Activated CD4-positive, CD25-positive, alpha-beta regulatory T cell (primary cell): ENCODE measurements at regions not wholly inside any gene's neighbourhood (a gene's known extent, or its start where the extent isn't known, plus 50 kb on each side); places are given as distances from the start of the nearest gene placed in this dataset.

Source experiments
- DNase-seq, 4 experiments: peaks; one replicate each; lab custom pipeline; 2025; lab: John Stamatoyannopoulos, UW

DNA sequence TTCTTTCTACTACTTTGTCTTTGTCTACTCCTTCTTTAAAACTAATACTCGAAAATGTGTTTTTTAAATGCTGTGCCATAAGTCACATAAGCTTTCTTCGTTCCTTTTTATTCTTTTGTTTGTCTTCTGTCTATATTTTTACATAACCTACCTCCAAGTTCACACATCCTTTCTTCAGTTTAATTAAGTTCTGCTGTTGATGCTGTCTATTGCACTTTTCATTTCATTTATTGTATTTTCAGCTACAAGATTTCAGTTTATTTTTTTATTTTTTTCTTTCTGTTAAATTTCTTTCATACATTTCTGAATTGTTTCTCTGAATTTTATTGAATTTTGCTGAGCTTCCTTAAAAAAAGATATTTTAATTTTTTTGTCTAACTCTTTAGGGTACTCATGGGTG is 878.2 kb downstream of the MAT2B start:
- DNase-seq, result no peak

DNA sequence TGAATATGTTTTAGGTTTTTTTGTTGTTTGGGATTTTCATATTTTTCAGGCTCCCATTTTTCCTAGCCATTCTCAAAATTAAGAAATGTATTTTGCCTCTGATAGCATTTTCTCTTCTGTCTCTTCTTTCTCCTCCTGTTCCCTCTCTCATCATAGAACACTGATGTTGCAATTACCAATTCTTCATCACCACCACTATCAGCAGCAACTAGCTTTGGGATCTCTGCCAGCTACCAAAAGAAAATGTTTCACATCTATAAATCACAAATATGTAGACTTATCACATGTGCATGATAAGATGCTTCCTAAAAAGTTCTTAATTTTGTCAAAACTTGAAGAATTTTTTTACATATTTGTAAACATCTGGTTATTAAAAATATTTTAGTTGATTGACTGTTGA is 887.1 kb downstream of the MAT2B start:
- DNase-seq, result no peak

GRCh38 chr5:164394686-164395194 is 889.3 kb downstream of the MAT2B start:
- DNase-seq, result no peak

- DNase-seq, result no peak
Observed at GRCh38 chr5:164412531-164412930, 907.1 kb downstream of the MAT2B start.

GRCh38 chr5:164420161-164420560 is 914.7 kb downstream of the MAT2B start:
- DNase-seq, result no peak

DNA sequence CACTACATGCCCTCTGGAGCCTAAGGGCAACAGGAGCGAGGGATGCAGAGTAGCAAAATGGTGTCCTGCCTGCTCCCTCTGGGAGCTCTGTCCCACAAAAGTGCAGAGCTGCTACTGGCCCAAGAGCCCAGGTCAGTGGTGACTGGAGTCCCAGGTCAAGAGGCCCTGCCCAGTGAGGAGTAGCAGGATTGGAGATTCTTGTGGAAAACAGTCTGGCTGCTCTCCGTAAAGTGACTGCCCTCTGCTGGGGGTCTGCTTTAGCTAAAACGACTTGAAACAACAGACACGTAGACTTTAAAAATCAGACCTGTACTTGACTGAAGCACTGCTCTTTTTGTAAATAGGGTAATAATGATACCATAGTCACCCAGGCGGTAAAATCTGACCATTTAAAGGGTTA is 917.0 kb downstream of the MAT2B start:
- no peak for DNase-seq

- no peak for DNase-seq
Observed at GRCh38 chr5:164431634-164432304, 926.4 kb downstream of the MAT2B start.

GRCh38 chr5:164433106-164433870 is 927.9 kb downstream of the MAT2B start:
- no peak for DNase-seq

GRCh38 chr5:164435576-164435975 is 930.2 kb downstream of the MAT2B start:
- no peak for DNase-seq

- DNase-seq, result no peak
Observed at GRCh38 chr5:164439799-164440198, 934.4 kb downstream of the MAT2B start.

GRCh38 chr5:164449460-164449859 is 944.0 kb downstream of the MAT2B start:
- no peak for DNase-seq

DNA sequence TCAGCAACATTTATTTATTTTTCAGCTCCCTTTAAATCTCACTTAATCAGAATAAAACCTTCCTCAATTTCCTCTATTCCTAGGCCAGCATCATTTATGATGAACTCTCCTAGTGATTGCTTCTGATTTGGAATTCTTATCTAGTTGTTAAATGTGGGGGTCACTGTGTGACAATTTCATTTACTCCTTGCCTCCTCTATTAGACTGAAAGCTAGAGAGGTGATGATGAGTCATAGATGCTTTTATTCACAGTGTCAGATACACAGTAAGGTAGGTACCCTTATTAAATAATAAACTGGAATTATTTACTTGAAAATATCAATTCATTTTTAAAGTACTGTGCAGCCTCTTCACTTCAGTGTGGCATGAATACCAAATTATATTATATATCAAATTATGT is 960.6 kb downstream of the MAT2B start:
- DNase-seq, result no peak

GRCh38 chr5:164470312-164470711 is 964.9 kb downstream of the MAT2B start:
- DNase-seq, result no peak

- no peak for DNase-seq
Observed at GRCh38 chr5:164472165-164472564, 966.7 kb downstream of the MAT2B start.

GRCh38 chr5:164475339-164475977 is 970.0 kb downstream of the MAT2B start:
- no peak for DNase-seq

- DNase-seq, result no peak
Observed at GRCh38 chr5:164481270-164481669, 975.9 kb downstream of the MAT2B start.

GRCh38 chr5:164482351-164482750 is 976.9 kb downstream of the MAT2B start:
- no peak for DNase-seq

DNA sequence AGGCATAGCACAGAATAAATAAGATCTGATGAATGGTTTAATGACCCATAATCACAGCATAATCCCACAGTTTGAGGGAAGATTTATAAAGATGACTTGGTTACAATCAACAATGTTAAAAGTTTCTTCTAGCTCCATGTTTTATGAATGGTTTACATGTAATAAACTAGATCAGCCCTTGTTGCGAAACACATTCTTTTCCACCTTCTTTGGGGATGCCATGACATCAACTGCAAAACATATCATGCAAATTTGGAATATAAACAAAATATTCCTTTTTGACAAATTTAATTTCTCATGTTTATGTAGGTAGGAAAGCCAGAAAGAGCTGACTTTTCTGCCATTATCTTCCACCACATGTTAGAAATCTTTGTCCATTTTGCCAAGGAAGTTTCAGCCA is 979.5 kb downstream of the MAT2B start:
- no peak for DNase-seq

DNA sequence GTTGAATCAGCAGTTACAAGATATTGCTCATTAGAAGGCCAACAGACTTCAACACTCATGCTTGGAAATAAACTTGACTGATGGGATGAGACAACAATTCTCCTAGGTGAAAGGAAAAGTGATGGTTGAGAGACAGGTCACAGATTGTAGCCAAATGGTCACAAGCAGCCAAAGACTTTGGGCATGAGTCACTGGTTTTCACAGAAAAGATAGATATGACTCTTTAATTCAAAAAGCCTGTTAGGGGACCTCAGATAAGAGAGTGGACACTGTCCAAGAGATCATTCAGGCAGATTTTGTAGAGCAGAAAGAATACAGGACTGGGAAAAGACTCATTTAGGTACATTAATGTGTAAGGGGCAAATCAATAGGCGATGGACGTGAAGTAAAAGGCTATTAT is 982.5 kb downstream of the MAT2B start:
- DNase-seq, result no peak

DNA sequence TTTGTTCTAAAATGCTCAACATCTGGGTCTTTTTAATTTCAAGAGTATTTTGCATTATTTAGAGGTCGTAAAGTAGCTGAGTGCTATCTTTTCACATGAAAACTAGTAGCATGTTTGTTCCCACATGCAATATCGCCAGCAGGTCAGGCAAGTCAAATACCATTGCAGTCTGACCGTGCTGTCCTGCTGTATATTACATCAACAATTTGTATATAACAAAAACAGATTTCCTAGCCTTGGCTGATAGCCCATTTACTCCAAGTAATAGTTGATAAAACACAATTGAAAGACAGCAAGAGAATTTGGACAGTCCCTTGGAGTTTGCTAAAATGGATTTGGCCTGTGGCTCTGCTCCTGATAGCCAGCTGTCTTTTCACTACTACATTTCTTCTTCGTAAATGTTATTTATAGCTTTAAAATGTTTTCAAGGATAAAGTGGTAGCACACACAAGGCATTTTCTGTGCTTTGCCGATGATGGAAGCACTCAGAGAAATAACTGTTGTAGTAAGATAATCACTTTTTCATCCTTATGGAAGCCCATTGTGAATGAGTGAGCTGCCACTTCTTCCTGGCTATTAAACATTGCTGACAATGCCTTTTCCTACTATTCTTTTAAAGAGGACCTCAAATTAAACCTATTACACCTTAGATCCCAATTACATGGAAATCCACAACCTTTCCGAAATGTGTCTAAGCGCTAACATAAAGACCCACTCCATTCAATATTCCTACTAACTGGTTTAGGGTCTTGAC is 992.1 kb downstream of the MAT2B start:
- DNase-seq, result no peak

- no peak for DNase-seq
Observed at GRCh38 chr5:164498438-164498837, 993.0 kb downstream of the MAT2B start.

- DNase-seq, result no peak
Observed at GRCh38 chr5:164500856-164501255, 995.4 kb downstream of the MAT2B start.
